ENCODE measurements at regions not wholly inside any gene's neighbourhood (a gene's known extent, or its start where the extent isn't known, plus 50 kb on each side); places are given as distances from the start of the nearest gene placed in this dataset.
A peak's percentile ranks its signal among the peaks of the same experiment; 100 is the strongest.

GRCh38 chr11:71356904-71357303 lies 91.3 kb downstream of the DHCR7 start:
- Histone ChIP-seq H3K27me3 (peaks cover 0 to 15% (median 0%) of the 10 kb centered on the region in 9 donors), H3K4me1 (no peaks in the 10 kb centered on the region), H3K9me3 (peaks cover 0 to 3% (median 0%) of the 10 kb centered on the region in 12 donors), H3K36me3 (no peaks in the 10 kb centered on the region), H3K27ac (no peak overlapping the region), H3K4me3 (no peak overlapping the region)
- 52 to 73% (median 71%) methylated on average over 5 to 6 of the region's 6 CpGs for WGBS, 4 donors
- TF ChIP-seq CTCF (IDR thresholded peaks at IDR 0.05) (no peak), POLR2A (IDR thresholded peaks at IDR 0.05) (no peak)
- DNase-seq (no peak), ATAC-seq (peak in 1 of 4 donors; percentile 13)
- intact Hi-C loops (cut with DNase I) = no loop called here

- H3K4me1 ChIP-seq = no peaks in the 10 kb centered on the region
- TF ChIP-seq POLR2A (IDR thresholded peaks at IDR 0.05) (no peak), CTCF (IDR thresholded peaks at IDR 0.05) (no peak)
- WGBS, 4 donors = 73 to 83% (median 80%) methylated on average over 5 to 6 of the region's 6 CpGs
- no peak overlapping the region for H3K27ac ChIP-seq
- ATAC-seq = no peak
- no peak overlapping the region for H3K4me3 ChIP-seq
- peaks cover 0 to 15% (median 0%) of the 10 kb centered on the region in 9 donors for H3K27me3 ChIP-seq
- H3K9me3 ChIP-seq = peaks cover 0 to 3% (median 0%) of the 10 kb centered on the region in 12 donors
- DNase-seq = no peak
- no peaks in the 10 kb centered on the region for H3K36me3 ChIP-seq
- intact Hi-C loops (cut with DNase I) = no loop called here
These were observed 91.8 kb downstream of the DHCR7 start for GRCh38 chr11:71356280-71356876.

GRCh38 chr11:71355281-71355680 lies 92.9 kb downstream of the DHCR7 start:
- no peak for DNase-seq

More at GRCh38 chr11:71355281-71355680, 92.9 kb downstream of the DHCR7 start:
- peaks cover 0 to 15% (median 0%) of the 10 kb centered on the region in 9 donors for H3K27me3 ChIP-seq
- no peaks in the 10 kb centered on the region for H3K4me1 ChIP-seq
- intact Hi-C loops (cut with DNase I) = no loop called here
- no peak overlapping the region for H3K4me3 ChIP-seq
- H3K9me3 ChIP-seq = no peaks in the 10 kb centered on the region
- no peaks in the 10 kb centered on the region for H3K36me3 ChIP-seq
- no peak overlapping the region for H3K27ac ChIP-seq
- TF ChIP-seq POLR2A (IDR thresholded peaks at IDR 0.05) (no peak), CTCF (IDR thresholded peaks at IDR 0.05) (no peak)
- no peak for ATAC-seq
- 75 to 88% (median 83%) methylated on average over 2 of the region's 2 CpGs for WGBS, 4 donors
